Posterior vena cava (tissue), 2 donors: ENCODE measurements at regions not wholly inside any gene's neighbourhood (a gene's known extent, or its start where the extent isn't known, plus 50 kb on each side); places are given as distances from the start of the nearest gene placed in this dataset.

Experiments used
- DNase-seq: peaks from one replicate; pipeline ENCODE4 v3.0.0-alpha.2; 2020; ENCODE audit warnings: low spot score
- intact Hi-C, 2 donors: fragments of 100-400 bp; cut with DNase I; formaldehyde crosslinking; loops; one replicate each; pipeline versions ENCODE4 v1.14.1 to v1.14.2; 2022 to 2023
- donor health status: DM: yes; HTN: yes; CAD: no.
- donor health status: DM: yes; HTN: yes; CAD: no.

DNA sequence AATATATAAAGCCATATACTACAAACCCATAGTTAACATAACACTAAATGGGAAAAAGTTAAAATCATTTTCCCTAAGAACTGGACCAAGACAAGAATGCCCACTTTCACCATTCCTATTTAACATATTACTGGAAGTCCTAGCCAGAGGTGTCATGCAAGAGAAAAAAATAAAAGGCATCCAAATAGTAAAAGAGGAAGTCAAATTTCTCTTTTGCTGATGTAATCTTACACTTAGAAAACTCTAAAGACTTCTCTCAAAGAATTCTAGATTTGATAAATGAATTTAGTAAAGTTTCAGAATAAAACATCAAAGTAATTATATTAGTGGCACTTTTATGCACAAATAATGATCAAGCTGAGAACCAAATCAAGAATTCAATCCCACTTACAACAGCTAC, 678.9 kb upstream of the SLITRK5 start:
- no peak for DNase-seq
- intact Hi-C loops = no loop called here

DNA sequence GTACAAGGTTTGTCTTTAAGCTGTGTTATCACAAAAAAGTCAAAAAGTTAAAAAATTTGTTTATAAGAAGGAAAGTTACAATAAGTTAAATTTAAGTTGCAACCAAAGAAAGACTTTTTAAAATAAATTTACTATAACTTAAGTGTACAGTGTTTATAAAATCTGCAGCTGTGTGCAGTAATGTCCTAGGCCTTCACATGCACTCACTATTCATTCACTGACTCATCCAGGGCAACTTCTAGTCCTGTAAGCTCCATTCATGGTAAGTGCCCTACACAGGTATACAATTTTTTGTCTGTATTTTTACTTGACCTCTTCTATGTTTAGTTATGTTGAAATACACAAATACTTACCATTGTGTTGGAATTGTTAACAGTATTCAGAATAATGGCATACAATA, 667.9 kb upstream of the SLITRK5 start:
- intact Hi-C loops = no loop called here
- DNase-seq = no peak

DNA sequence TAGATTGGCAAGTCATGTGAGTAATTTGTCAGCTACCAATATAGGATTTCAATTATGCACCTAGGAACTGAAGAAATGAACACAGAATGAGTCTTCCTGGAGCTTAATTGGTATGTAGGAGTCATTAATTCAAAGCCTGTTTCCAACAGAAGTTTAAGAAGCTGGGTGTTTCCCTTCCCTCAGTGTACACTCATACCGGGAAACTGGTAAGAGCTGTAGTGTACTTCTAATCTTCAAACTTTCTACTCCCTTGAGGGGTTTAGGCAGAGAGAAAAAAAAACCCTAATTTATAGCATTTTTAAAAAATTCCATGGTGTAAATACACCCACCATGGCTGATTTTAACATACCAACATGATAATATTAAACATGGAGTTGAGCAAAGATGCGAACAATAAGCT, 665.7 kb upstream of the SLITRK5 start:
- intact Hi-C loops = no loop called here
- no peak for DNase-seq

DNA sequence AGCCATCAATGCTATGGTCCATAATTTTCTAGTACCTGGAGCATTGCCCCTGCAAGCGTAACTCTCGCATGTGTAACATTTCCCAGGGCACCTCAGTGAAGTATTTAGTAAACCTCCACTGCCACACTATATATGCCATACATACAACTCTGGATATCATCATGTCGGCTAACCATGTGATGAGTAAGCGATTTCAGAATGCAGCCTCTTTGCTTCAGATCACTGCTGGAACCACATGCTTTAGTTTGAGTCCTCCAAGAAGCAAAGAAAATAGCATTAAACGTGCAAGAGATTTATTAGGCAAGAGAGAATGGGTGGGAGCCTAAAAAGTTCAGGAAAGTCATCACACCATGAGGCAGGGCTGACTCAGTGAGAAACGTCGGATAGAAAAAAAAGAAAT, 635.6 kb upstream of the SLITRK5 start:
- intact Hi-C loops = no loop called here

GRCh38 chr13:87042946-87043345, 628.2 kb upstream of the SLITRK5 start:
- DNase-seq = no peak
- intact Hi-C loops = no loop called here

More for the DNA sequence above, 635.6 kb upstream of the SLITRK5 start:
- no peak for DNase-seq

DNA sequence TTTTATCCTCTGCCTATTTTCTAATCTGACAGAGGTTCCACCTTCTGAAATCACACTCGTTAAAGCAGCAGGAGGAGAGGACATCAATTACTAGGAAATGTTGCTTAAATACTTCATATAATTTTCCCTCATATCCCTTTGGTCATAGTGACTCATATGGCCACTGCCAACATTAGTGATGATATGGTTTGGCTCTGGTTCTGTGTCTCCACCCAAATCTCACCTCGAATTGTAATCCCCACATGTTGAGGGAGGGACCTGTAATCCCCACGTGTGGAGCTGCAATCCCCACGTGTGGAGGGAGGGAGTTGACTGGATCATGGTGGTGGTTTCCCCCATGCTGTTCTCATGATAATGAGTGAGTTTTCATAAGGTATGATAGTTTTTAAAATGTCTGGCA, 618.4 kb upstream of the SLITRK5 start:
- intact Hi-C loops = loop anchor here in 1 of 2 donors (5.0 kb wide), 1 partner anchor 150 kb away; no protein-coding TSS in a partner anchor

DNA sequence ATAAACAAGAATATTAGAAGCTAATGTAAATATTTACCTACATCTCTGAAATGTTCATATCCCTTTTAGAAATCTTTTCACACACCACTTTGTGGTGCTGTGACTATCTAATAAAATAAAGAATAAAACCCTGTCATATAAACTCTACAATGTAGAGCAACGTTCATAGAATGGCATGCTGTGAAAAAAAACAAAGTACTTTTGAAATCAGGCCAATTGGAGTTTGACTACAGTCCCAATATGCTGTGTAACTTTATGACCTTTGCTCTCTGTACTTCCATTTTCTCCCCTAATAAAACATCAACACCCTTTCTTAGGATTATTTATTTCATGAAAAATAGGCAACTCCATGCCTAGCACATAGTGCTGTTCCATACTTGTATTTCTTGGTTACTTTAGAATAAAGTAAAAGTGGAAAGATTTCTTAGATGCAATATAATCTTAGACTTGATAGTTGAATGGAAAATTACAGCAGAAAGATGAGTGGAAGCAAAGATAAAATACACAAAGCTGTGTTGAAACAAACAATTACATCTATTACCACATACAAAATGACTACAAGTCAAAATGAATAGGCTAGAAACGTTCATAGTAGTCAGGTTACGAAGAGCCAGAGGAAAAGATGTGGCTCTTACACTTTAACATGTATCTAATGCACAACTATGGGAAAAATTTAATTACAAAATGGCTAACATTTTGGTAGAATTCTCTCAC, 613.2 kb upstream of the SLITRK5 start:
- intact Hi-C loops = no loop called here
- no peak for DNase-seq

More for the DNA sequence above, 618.4 kb upstream of the SLITRK5 start:
- no peak for DNase-seq

- no peak for DNase-seq
- intact Hi-C loops = no loop called here
These were observed 612.3 kb upstream of the SLITRK5 start for GRCh38 chr13:87058786-87059329.

DNA sequence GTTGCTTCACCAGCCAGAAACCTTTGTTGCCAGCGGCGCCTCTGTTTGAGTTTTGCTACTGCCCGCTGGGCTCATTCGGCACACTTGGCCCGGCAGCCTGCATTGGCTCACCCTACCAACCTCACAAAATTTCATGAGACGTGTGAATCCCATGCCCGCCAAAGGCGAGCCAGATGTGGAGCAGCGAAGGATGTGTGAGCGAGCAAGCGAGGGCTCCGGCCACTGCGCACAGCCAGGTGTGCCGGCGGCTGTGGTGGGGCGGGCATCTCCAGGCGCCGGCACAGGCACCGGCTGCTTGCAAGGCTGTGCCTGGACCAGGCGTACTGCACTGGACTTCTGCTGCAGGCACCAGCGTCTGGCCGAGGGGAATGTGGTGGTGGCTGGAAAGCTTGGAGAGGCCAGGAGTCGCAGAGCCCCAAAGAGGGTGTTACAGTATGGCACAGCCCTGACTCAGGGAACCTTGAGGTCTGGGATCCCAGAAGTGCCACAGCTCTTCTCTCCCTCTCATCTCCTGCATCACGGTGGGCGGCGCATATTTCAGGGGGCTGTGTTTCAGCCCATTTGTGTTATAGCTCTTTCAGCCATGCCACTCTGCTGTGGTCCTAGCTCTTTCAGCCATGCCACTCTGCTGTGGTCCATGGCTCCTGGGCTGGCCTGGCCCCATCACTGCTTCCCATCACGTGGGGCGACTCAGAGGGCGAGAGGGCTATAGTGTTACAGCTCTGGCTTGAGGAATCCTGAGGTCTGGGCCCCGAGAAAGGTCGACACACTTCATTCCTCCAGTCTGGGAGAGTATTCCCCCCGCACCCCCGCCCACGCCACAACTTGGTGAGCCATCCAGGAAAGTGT, 592.0 kb upstream of the SLITRK5 start:
- intact Hi-C loops = no loop called here
- peak; percentile 73 for DNase-seq

DNA sequence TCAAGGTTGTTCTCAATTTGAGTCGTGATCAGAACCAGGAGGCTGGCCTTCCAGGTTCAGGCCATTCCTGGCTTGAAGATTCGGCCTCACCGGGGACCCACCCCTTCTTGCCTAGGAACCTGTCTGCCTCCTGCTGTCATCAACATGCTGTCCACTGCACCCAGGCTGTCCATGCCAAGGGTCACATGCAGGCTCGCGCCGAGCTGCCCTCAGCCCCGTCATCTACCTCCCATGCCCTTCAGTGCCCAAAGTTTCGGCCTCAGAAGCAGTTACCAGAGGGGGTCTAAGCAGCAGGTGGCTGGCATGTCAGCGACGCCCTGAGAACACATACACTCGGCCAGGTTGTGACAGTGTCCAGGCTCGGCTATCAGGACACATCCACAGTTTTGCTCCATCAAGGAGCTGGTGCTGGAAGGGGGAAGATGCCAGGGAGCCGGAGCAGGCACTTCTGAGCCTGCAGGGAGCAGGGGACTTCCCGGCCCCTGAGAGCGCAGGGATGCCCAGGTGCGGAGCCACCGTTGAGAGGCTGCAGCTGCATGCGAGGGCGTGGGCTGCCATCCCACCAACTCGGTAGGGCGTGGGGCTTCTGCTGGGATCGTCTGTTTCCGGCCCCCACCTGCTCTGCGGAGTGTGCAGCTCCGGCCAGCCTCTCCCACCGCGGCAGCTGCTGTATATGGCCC, 590.9 kb upstream of the SLITRK5 start:
- peak; percentile 78 for DNase-seq
- intact Hi-C loops = no loop called here

DNA sequence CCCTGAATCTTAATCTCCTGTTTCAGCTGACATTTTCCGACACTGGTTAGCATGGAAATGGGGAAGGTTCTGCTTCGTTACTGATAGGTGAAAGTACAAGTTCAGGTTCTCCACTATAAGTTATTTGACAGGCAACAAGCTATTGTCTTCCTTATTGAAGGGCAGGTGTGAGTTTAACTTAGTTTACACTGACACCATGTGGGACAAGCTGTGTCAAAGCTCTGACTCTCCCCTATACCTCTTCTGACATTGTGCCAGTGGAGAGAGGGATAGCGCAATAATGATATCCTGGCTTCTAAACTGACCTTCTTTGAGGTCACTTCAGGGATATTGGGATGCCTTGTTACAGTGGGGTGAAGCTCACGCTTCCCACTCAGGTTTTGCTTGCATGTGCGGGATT, 587.0 kb upstream of the SLITRK5 start:
- DNase-seq = no peak
- intact Hi-C loops = no loop called here

DNA sequence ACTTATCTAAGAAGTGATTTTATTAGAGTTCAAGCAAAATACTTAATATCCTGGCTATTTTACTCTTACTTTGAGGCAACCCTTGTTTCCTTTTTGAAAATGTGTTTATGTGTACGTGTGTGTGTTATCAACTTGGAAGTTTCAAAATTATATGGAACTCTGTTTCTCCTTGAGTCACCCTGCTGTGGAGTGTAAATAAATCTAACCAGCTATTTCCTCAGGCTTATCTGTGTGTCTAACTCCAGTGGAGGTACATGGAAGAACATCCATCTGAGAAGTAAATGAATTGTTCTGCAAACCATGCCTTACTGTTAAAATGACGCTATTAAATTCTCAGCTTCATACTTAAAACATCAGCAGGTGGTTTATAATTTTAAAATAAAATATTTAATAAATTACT, 583.4 kb upstream of the SLITRK5 start:
- intact Hi-C loops = no loop called here
- no peak for DNase-seq

- intact Hi-C loops = no loop called here
- DNase-seq = no peak
These were observed 581.8 kb upstream of the SLITRK5 start for GRCh38 chr13:87089391-87089790.

- no peak for DNase-seq
- intact Hi-C loops = no loop called here
These were observed 577.8 kb upstream of the SLITRK5 start for GRCh38 chr13:87093399-87093798.

DNA sequence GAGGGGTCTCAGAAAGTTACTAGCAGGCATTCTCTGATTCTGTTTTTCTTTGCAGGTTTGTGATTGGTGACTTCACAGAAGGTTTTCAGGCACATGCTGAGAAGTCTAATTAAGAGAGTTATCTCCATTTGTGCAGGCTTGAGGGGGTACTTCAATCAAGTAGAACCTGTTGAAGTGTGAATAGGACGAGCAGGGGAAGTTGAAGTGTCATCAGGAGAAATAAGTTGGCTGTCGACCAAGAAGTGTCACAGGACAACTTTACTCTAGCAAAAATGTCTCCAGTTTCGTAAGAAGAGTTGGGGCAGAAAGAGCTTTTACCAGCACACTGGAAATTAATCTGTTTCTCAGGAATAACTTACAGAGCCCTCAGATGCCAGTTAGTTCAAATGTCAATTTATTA, 576.5 kb upstream of the SLITRK5 start:
- intact Hi-C loops = no loop called here
- DNase-seq = no peak

GRCh38 chr13:87100431-87100830, 570.7 kb upstream of the SLITRK5 start:
- DNase-seq = no peak
- intact Hi-C loops = no loop called here

- no peak for DNase-seq
- intact Hi-C loops = no loop called here
These were observed 563.5 kb upstream of the SLITRK5 start for GRCh38 chr13:87107651-87108050.

DNA sequence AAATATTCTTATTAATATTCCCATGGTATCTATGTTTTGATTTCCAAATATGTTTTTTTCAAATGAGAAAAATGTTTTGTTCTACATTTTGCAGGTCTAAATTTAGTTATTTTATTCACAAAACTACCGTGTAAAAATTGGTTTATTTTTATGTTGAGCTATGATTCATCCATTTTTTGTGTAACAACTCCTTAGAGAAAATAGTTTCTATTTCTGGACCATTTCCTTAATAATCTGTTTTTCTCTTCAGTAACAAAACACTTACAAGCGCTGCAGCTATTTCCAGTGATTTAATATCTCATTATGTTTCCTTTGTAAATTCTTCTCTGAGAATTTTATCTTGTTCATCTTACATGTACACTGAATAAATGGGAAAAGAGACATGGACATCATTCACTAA, 550.7 kb upstream of the SLITRK5 start:
- no peak for DNase-seq
- intact Hi-C loops = no loop called here

- DNase-seq = no peak
- intact Hi-C loops = no loop called here
These were observed 548.6 kb upstream of the SLITRK5 start for GRCh38 chr13:87122551-87122950.
